ENCODE measurements at regions not wholly inside any gene's neighbourhood (a gene's known extent, or its start where the extent isn't known, plus 50 kb on each side); places are given as distances from the start of the nearest gene placed in this dataset.

DNA sequence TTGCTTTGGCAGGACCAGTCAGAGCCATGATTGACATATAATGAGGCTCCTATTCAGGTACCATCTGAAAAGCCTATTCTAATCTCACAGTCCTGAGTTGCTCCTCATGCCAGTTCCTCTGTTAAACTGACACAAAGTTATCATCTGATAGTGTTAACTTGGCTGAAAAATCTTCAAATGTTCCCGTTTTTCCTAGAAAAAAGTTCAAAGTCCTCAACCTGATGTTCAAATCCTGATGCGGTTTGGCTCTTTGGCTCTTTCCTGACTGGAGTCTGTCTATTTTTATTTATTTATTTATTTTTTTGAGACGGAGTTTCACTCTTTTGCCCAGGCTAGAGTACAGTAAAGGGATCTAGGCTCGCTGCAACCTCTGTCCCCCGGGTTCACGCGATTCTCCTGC lies 244.2 kb downstream of the ANKRD50 start:
- H3K27me3 ChIP-seq (replicated peaks; ENCODE audit: control insufficient read depth, insufficient read depth, low read length, poor library complexity, severe bottlenecking) = no peaks in the 10 kb centered on the region
- no peaks in the 10 kb centered on the region for H3K4me1 ChIP-seq (ENCODE audit: control insufficient read depth, insufficient read depth, low read length, poor library complexity, severe bottlenecking)
- H3K36me3 ChIP-seq (ENCODE audit: control insufficient read depth, insufficient read depth, low read length) = no peaks in the 10 kb centered on the region
- no peak overlapping the region for H3K4me3 ChIP-seq (ENCODE audit: insufficient read depth, low read depth, low read length, poor library complexity, severe bottlenecking)
- H3K9me3 ChIP-seq (ENCODE audit: control insufficient read depth, low read length) = no peaks in the 10 kb centered on the region
- no peak for DNase-seq
- no peak overlapping the region for H3K27ac ChIP-seq (ENCODE audit: insufficient read depth, low read length, poor library complexity, severe bottlenecking)

DNA sequence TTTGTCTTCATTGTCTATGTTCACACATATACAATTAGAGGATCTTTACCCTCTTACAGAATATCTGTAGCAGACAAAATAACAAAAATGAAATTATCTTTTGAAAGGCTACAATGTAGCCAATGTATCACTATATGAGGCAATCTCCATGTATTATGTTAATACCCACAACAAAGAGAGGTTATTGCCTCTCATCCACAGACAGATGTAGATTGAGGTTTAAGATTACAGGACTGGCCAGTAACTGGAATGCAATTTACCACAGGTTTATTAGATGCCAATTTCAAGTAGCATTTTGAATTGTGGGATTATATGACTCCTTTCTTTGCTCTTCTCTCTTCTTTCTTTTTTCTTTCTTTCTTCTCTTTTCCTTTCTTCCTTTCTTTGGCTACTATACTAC lies 242.6 kb downstream of the ANKRD50 start:
- no peak overlapping the region for H3K27ac ChIP-seq (ENCODE audit: insufficient read depth, low read length, poor library complexity, severe bottlenecking)
- no peaks in the 10 kb centered on the region for H3K36me3 ChIP-seq (ENCODE audit: control insufficient read depth, insufficient read depth, low read length)
- no peaks in the 10 kb centered on the region for H3K9me3 ChIP-seq (ENCODE audit: control insufficient read depth, low read length)
- H3K4me1 ChIP-seq (ENCODE audit: control insufficient read depth, insufficient read depth, low read length, poor library complexity, severe bottlenecking) = no peaks in the 10 kb centered on the region
- no peaks in the 10 kb centered on the region for H3K27me3 ChIP-seq (replicated peaks; ENCODE audit: control insufficient read depth, insufficient read depth, low read length, poor library complexity, severe bottlenecking)
- no peak overlapping the region for H3K4me3 ChIP-seq (ENCODE audit: insufficient read depth, low read depth, low read length, poor library complexity, severe bottlenecking)
- DNase-seq = no peak

DNA sequence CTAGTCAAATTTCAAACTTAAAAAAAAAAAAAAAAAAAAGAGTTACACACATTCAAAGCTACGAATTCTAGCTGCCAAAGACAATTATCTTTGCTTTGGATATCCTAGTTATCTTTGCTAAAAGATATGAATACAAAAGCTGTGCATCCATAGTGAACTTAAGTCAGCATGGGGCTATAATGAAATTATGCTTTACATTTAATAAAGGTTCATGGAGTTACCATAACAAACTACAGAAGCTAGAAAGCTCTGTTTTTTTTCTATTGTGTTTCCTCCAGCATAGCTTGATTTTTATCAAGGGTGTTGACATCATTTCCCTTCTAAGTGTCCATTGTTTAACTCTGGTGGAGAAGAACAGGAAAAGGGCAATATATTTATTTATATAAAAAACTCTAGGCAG lies 234.1 kb downstream of the ANKRD50 start:
- no peaks in the 10 kb centered on the region for H3K4me1 ChIP-seq (ENCODE audit: control insufficient read depth, insufficient read depth, low read length, poor library complexity, severe bottlenecking)
- H3K4me3 ChIP-seq (ENCODE audit: insufficient read depth, low read depth, low read length, poor library complexity, severe bottlenecking) = no peak overlapping the region
- H3K36me3 ChIP-seq (ENCODE audit: control insufficient read depth, insufficient read depth, low read length) = no peaks in the 10 kb centered on the region
- no peaks in the 10 kb centered on the region for H3K9me3 ChIP-seq (ENCODE audit: control insufficient read depth, low read length)
- no peak overlapping the region for H3K27ac ChIP-seq (ENCODE audit: insufficient read depth, low read length, poor library complexity, severe bottlenecking)
- no peak for DNase-seq
- no peaks in the 10 kb centered on the region for H3K27me3 ChIP-seq (replicated peaks; ENCODE audit: control insufficient read depth, insufficient read depth, low read length, poor library complexity, severe bottlenecking)

GRCh38 chr4:124480061-124480460 lies 232.5 kb downstream of the ANKRD50 start:
- no peaks in the 10 kb centered on the region for H3K4me1 ChIP-seq (ENCODE audit: control insufficient read depth, insufficient read depth, low read length, poor library complexity, severe bottlenecking)
- no peaks in the 10 kb centered on the region for H3K27me3 ChIP-seq (replicated peaks; ENCODE audit: control insufficient read depth, insufficient read depth, low read length, poor library complexity, severe bottlenecking)
- H3K36me3 ChIP-seq (ENCODE audit: control insufficient read depth, insufficient read depth, low read length) = no peaks in the 10 kb centered on the region
- no peak for DNase-seq
- H3K4me3 ChIP-seq (ENCODE audit: insufficient read depth, low read depth, low read length, poor library complexity, severe bottlenecking) = no peak overlapping the region
- H3K9me3 ChIP-seq (ENCODE audit: control insufficient read depth, low read length) = no peaks in the 10 kb centered on the region
- no peak overlapping the region for H3K27ac ChIP-seq (ENCODE audit: insufficient read depth, low read length, poor library complexity, severe bottlenecking)

DNA sequence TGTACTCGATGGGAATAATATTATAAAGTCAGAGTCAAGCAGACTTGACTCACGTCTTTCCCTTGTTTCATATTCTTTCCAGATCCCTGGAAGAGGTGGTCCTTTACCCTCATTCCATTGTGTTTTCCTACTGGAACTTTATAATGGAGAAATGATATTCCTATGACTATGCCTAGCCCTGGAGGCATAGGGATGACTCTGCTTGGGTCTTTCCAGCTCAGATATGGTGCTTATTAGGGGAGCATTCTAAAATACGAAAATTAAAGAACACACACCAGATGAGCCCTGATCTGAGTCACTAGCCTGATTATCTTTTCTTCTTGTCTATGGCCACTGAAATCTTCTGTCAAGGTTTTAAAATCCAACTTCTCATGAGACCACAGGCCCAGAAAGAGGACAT lies 231.4 kb downstream of the ANKRD50 start:
- no peak overlapping the region for H3K27ac ChIP-seq (ENCODE audit: insufficient read depth, low read length, poor library complexity, severe bottlenecking)
- no peaks in the 10 kb centered on the region for H3K4me1 ChIP-seq (ENCODE audit: control insufficient read depth, insufficient read depth, low read length, poor library complexity, severe bottlenecking)
- no peaks in the 10 kb centered on the region for H3K9me3 ChIP-seq (ENCODE audit: control insufficient read depth, low read length)
- no peak overlapping the region for H3K4me3 ChIP-seq (ENCODE audit: insufficient read depth, low read depth, low read length, poor library complexity, severe bottlenecking)
- no peak for DNase-seq
- H3K36me3 ChIP-seq (ENCODE audit: control insufficient read depth, insufficient read depth, low read length) = no peaks in the 10 kb centered on the region
- no peaks in the 10 kb centered on the region for H3K27me3 ChIP-seq (replicated peaks; ENCODE audit: control insufficient read depth, insufficient read depth, low read length, poor library complexity, severe bottlenecking)

- DNase-seq = no peak
- no peaks in the 10 kb centered on the region for H3K27me3 ChIP-seq (replicated peaks; ENCODE audit: control insufficient read depth, insufficient read depth, low read length, poor library complexity, severe bottlenecking)
- H3K9me3 ChIP-seq (ENCODE audit: control insufficient read depth, low read length) = no peaks in the 10 kb centered on the region
- H3K27ac ChIP-seq (ENCODE audit: insufficient read depth, low read length, poor library complexity, severe bottlenecking) = no peak overlapping the region
- no peak overlapping the region for H3K4me3 ChIP-seq (ENCODE audit: insufficient read depth, low read depth, low read length, poor library complexity, severe bottlenecking)
- no peaks in the 10 kb centered on the region for H3K4me1 ChIP-seq (ENCODE audit: control insufficient read depth, insufficient read depth, low read length, poor library complexity, severe bottlenecking)
- H3K36me3 ChIP-seq (ENCODE audit: control insufficient read depth, insufficient read depth, low read length) = no peaks in the 10 kb centered on the region
Measured at GRCh38 chr4:124483048-124483906, 229.3 kb downstream of the ANKRD50 start.

- DNase-seq = no peak
- Histone ChIP-seq H3K4me3 (ENCODE audit: insufficient read depth, low read depth, low read length, poor library complexity, severe bottlenecking) (no peak overlapping the region), H3K36me3 (ENCODE audit: control insufficient read depth, insufficient read depth, low read length) (no peaks in the 10 kb centered on the region), H3K27ac (ENCODE audit: insufficient read depth, low read length, poor library complexity, severe bottlenecking) (no peak overlapping the region), H3K4me1 (ENCODE audit: control insufficient read depth, insufficient read depth, low read length, poor library complexity, severe bottlenecking) (no peaks in the 10 kb centered on the region), H3K9me3 (ENCODE audit: control insufficient read depth, low read length) (no peaks in the 10 kb centered on the region), H3K27me3 (replicated peaks; ENCODE audit: control insufficient read depth, insufficient read depth, low read length, poor library complexity, severe bottlenecking) (no peaks in the 10 kb centered on the region)
Measured at GRCh38 chr4:124484008-124484407, 228.5 kb downstream of the ANKRD50 start.

- Histone ChIP-seq H3K9me3 (ENCODE audit: control insufficient read depth, low read length) (no peaks in the 10 kb centered on the region), H3K27me3 (replicated peaks; ENCODE audit: control insufficient read depth, insufficient read depth, low read length, poor library complexity, severe bottlenecking) (no peaks in the 10 kb centered on the region), H3K36me3 (ENCODE audit: control insufficient read depth, insufficient read depth, low read length) (no peaks in the 10 kb centered on the region), H3K4me3 (ENCODE audit: insufficient read depth, low read depth, low read length, poor library complexity, severe bottlenecking) (no peak overlapping the region), H3K4me1 (ENCODE audit: control insufficient read depth, insufficient read depth, low read length, poor library complexity, severe bottlenecking) (no peaks in the 10 kb centered on the region), H3K27ac (ENCODE audit: insufficient read depth, low read length, poor library complexity, severe bottlenecking) (no peak overlapping the region)
- no peak for DNase-seq
Measured at GRCh38 chr4:124484940-124485339, 227.6 kb downstream of the ANKRD50 start.

DNA sequence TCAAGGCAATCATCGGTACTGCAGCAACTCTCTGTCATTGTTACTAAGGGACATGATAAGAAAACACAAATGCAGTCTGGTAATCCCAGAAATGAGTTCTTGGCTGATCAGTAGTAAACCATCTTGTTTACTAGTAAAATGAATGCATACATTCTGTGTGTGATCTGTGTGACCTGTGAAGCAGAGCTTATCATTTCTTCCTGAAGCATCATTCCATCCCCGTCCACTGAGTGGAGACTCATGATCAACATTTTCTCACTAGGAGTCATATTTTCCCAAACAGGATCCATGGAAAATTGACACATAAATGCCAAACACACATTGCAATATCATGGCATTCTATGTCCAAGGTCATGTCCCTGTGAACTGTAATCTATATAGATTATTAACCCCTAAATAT lies 226.1 kb downstream of the ANKRD50 start:
- Histone ChIP-seq H3K36me3 (ENCODE audit: control insufficient read depth, insufficient read depth, low read length) (no peaks in the 10 kb centered on the region), H3K9me3 (ENCODE audit: control insufficient read depth, low read length) (no peaks in the 10 kb centered on the region), H3K4me3 (ENCODE audit: insufficient read depth, low read depth, low read length, poor library complexity, severe bottlenecking) (no peak overlapping the region), H3K4me1 (ENCODE audit: control insufficient read depth, insufficient read depth, low read length, poor library complexity, severe bottlenecking) (no peaks in the 10 kb centered on the region), H3K27ac (ENCODE audit: insufficient read depth, low read length, poor library complexity, severe bottlenecking) (no peak overlapping the region), H3K27me3 (replicated peaks; ENCODE audit: control insufficient read depth, insufficient read depth, low read length, poor library complexity, severe bottlenecking) (no peaks in the 10 kb centered on the region)
- no peak for DNase-seq

GRCh38 chr4:124487651-124488050 lies 224.9 kb downstream of the ANKRD50 start:
- no peaks in the 10 kb centered on the region for H3K4me1 ChIP-seq (ENCODE audit: control insufficient read depth, insufficient read depth, low read length, poor library complexity, severe bottlenecking)
- H3K27ac ChIP-seq (ENCODE audit: insufficient read depth, low read length, poor library complexity, severe bottlenecking) = no peak overlapping the region
- H3K9me3 ChIP-seq (ENCODE audit: control insufficient read depth, low read length) = no peaks in the 10 kb centered on the region
- no peaks in the 10 kb centered on the region for H3K36me3 ChIP-seq (ENCODE audit: control insufficient read depth, insufficient read depth, low read length)
- H3K27me3 ChIP-seq (replicated peaks; ENCODE audit: control insufficient read depth, insufficient read depth, low read length, poor library complexity, severe bottlenecking) = no peaks in the 10 kb centered on the region
- DNase-seq = no peak
- no peak overlapping the region for H3K4me3 ChIP-seq (ENCODE audit: insufficient read depth, low read depth, low read length, poor library complexity, severe bottlenecking)

All from effector memory CD4-positive, alpha-beta T cell (primary cell).